OCI-LY7 (cell line): ENCODE measurements at regions not wholly inside any gene's neighbourhood (a gene's known extent, or its start where the extent isn't known, plus 50 kb on each side); places are given as distances from the start of the nearest gene placed in this dataset.

ENCODE experiments used
- BruUV-seq: library from RNA; stranded (reverse); fragments of 400-500 nt; replicated peaks from 2 replicates; lab custom pipeline; 2021; lab: Mats Ljungman, UMichigan
- CTCF ChIA-PET: fragments of 300-600 bp; sonication (Branson Sonifier 250); formaldehyde crosslinking; loops from one replicate; lab custom pipeline; 2022; ENCODE audit warnings: antibody characterized with exemption; ENCODE audit not compliant: unreplicated experiment; lab: Charles Lee
- POLR2A ChIA-PET: fragments of 300-600 bp; sonication (Branson Sonifier 250); formaldehyde crosslinking; loops from one replicate; lab custom pipeline; 2022; ENCODE audit warnings: antibody characterized with exemption; lab: Charles Lee
- DNase-seq: peaks from one replicate; pipeline ENCODE4 v3.0.0-alpha.2; 2015; ENCODE audit warnings: low spot score
- H2AFZ ChIP-seq: fragments of 200-600 bp; sonication (generic), shearing (Covaris generic); 2 replicates; pipeline ENCODE4 v1.6.1; 2014; ENCODE audit warnings: mild to moderate bottlenecking, antibody characterized with exemption, low read length, moderate library complexity
- H3K27ac ChIP-seq: fragments of 200-600 bp; sonication (generic); 2 replicates; pipeline ENCODE4 v1.5.1; 2014; ENCODE audit warnings: mixed run types, low read depth, mild to moderate bottlenecking, moderate library complexity, low read length, inconsistent platforms; ENCODE audit not compliant: poor library complexity, severe bottlenecking
- H3K36me3 ChIP-seq: fragments of 200-600 bp; sonication (generic); 2 replicates; pipeline ENCODE4 v1.6.1; 2014; ENCODE audit warnings: mild to moderate bottlenecking, antibody characterized with exemption, low read length, moderate library complexity, mixed read lengths; ENCODE audit not compliant: insufficient read depth
- H3K4me1 ChIP-seq: fragments of 200-600 bp; sonication (generic); 2 replicates; pipeline ENCODE4 v1.5.1; 2014; ENCODE audit warnings: mild to moderate bottlenecking, low read length; ENCODE audit not compliant: insufficient read depth, poor library complexity, severe bottlenecking
- H3K4me2 ChIP-seq: fragments of 200-600 bp; sonication (generic); 2 replicates; pipeline ENCODE4 v1.6.1; 2014; ENCODE audit warnings: mild to moderate bottlenecking, low read length
- H3K4me3 ChIP-seq: fragments of 200-600 bp; sonication (generic); 2 replicates; pipeline ENCODE4 v1.5.1; 2014; ENCODE audit warnings: mild to moderate bottlenecking, low read depth, low read length; ENCODE audit not compliant: poor library complexity, severe bottlenecking
- H3K79me2 ChIP-seq: fragments of 200-600 bp; sonication (generic); 2 replicates; pipeline ENCODE4 v1.6.1; 2016; ENCODE audit warnings: low read depth, mild to moderate bottlenecking, low read length, moderate library complexity, mixed read lengths; ENCODE audit not compliant: insufficient read depth
- H3K9me2 ChIP-seq: fragments of 200-600 bp; sonication (generic); 2 replicates; pipeline ENCODE4 v1.6.1; 2016; ENCODE audit warnings: mild to moderate bottlenecking, low read length, mixed read lengths; ENCODE audit not compliant: insufficient read depth
- H3K9me3 ChIP-seq: fragments of 200-600 bp; sonication (generic); 2 replicates; pipeline ENCODE4 v1.6.1; 2014; ENCODE audit warnings: mild to moderate bottlenecking, mixed run types, low read length, mixed read lengths
- H4K20me1 ChIP-seq: fragments of 200-600 bp; sonication (generic); 2 replicates; pipeline ENCODE4 v1.6.1; 2014; ENCODE audit warnings: mild to moderate bottlenecking, antibody characterized with exemption, low read length, moderate library complexity, mixed read lengths; ENCODE audit not compliant: insufficient read depth
- EZH2phosphoT487 ChIP-seq: fragments of 200-600 bp; sonication (generic); IDR thresholded peaks from 2 replicates; pipeline ENCODE4 v1.6.1; 2018; ENCODE audit warnings: low read depth, borderline replicate concordance, mild to moderate bottlenecking, mixed run types, antibody characterized with exemption, low read length, moderate library complexity, mixed read lengths
- intact Hi-C: fragments of 100-400 bp; cut with micrococcal nuclease; formaldehyde crosslinking; loops from one replicate; pipeline ENCODE4 v1.10.0; 2022; ENCODE audit not compliant: unreplicated experiment
- TF ChIP-seq, protein P1 (sequence below): fragments of 200-600 bp; sonication (generic); conservative IDR thresholded peaks from 2 replicates; pipeline ENCODE4 v1.5.1; 2014; ENCODE audit warnings: mild to moderate bottlenecking, antibody characterized with exemption, low read length, moderate library complexity, mixed read lengths

DNA sequence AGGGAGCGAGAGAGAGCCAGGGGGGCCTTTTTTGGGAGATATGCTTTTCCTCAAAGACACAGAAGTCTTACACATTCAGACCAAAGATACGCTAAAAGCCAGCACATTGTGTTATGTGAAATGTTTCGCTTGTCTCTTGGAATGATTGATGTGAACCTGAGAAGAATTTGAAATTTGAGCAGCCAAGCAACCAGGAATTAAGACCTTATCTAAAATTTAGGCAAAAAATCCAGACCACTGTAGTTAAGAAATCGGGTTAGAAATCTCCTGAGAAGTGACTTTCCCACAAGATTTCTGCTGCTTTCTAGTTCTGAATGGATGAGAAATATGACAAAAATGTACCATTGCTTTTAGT lies 223.2 kb upstream of the GMDS start:
- Histone ChIP-seq H3K4me2 (no peak overlapping the region), H3K36me3 (no peaks in the 10 kb centered on the region), H3K9me3 (no peaks in the 10 kb centered on the region), H3K27ac (no peak overlapping the region), H4K20me1 (no peaks in the 10 kb centered on the region), H3K4me1 (no peaks in the 10 kb centered on the region), H3K4me3 (no peak overlapping the region), H3K79me2 (no peaks in the 10 kb centered on the region), H3K9me2 (no peaks in the 10 kb centered on the region), H2AFZ (no peak overlapping the region)
- DNase-seq: no peak
- no TSS peak for BruUV-seq
- ChIA-PET POLR2A (no interaction called here), CTCF (no interaction called here)
- intact Hi-C loops: no loop called here
- no peak for TF ChIP-seq EZH2phosphoT487
- TF ChIP-seq, protein P1, sequence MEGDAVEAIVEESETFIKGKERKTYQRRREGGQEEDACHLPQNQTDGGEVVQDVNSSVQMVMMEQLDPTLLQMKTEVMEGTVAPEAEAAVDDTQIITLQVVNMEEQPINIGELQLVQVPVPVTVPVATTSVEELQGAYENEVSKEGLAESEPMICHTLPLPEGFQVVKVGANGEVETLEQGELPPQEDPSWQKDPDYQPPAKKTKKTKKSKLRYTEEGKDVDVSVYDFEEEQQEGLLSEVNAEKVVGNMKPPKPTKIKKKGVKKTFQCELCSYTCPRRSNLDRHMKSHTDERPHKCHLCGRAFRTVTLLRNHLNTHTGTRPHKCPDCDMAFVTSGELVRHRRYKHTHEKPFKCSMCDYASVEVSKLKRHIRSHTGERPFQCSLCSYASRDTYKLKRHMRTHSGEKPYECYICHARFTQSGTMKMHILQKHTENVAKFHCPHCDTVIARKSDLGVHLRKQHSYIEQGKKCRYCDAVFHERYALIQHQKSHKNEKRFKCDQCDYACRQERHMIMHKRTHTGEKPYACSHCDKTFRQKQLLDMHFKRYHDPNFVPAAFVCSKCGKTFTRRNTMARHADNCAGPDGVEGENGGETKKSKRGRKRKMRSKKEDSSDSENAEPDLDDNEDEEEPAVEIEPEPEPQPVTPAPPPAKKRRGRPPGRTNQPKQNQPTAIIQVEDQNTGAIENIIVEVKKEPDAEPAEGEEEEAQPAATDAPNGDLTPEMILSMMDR: no peak

DNA sequence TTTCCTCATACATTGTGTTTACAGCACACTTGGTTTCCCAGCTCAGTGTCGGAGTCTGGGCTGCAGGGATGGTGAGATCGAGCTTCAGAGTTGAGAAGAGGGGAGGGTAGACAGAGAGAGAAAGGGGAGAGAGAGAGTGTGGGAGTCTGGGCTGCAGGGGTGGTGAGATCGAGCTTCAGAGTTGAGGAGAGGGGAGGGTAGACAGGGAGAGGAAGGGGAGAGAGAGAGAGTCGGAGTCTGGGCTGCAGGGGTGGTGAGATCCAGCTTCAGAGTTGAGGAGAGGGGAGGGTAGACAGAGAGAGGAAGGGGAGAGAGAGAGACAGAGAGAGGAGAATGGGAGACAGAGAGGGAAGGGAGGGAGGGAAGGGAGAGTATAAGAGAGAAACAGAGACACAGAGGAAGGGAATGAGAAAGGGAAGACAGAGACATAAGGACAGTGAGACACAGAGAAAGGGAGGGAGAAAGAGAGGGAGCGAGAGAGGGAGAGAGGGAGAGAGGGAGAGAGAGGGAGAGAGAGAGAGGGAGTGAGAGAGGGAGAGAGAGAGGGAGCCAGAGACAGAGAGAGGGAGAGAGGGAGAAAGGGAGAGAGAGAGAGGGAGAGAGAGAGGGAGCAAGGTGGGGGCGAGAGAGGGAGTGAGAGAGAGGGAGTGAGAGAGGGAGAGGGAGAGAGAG lies 222.7 kb upstream of the GMDS start:
- no peak overlapping the region for H3K4me2 ChIP-seq
- CTCF ChIA-PET: no interaction called here
- no peak for DNase-seq

DNA sequence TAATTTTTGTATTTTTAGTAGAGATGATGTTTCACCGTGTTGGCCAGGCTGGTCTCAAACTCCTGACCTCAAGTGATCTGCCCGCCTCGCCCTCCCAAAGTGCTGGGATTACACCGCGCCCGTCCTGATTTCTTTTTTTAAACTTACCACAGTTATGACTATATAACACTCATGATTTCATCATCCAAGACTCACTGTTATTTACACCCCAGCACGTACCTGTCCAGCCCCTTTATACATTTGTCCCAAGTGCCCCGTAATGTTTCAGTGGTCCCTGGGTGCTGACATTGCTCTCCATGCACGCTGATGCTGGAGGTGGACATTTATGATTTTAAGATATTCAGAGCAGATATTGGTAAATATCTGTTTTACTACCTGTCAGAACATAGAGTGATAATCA lies 219.9 kb upstream of the GMDS start:
- Histone ChIP-seq H3K4me1 (no peaks in the 10 kb centered on the region), H3K27ac (no peak overlapping the region), H3K9me3 (no peaks in the 10 kb centered on the region), H2AFZ (no peak overlapping the region), H3K79me2 (no peaks in the 10 kb centered on the region), H3K4me2 (no peak overlapping the region), H3K36me3 (no peaks in the 10 kb centered on the region), H3K4me3 (no peak overlapping the region), H3K9me2 (no peaks in the 10 kb centered on the region), H4K20me1 (no peaks in the 10 kb centered on the region)
- no peak for TF ChIP-seq EZH2phosphoT487
- TF ChIP-seq, protein P1: no peak
- BruUV-seq: no TSS peak
- CTCF ChIA-PET: no interaction called here
- DNase-seq: no peak
- POLR2A ChIA-PET: no interaction called here
- intact Hi-C loops: no loop called here

More for the DNA sequence above, 222.7 kb upstream of the GMDS start:
- Histone ChIP-seq H3K9me3 (no peaks in the 10 kb centered on the region), H3K79me2 (no peaks in the 10 kb centered on the region), H3K36me3 (no peaks in the 10 kb centered on the region), H3K4me1 (no peaks in the 10 kb centered on the region), H2AFZ (no peak overlapping the region), H3K9me2 (no peaks in the 10 kb centered on the region), H4K20me1 (no peaks in the 10 kb centered on the region), H3K27ac (no peak overlapping the region), H3K4me3 (no peak overlapping the region)
- intact Hi-C loops: no loop called here
- BruUV-seq: no TSS peak
- TF ChIP-seq, protein P1: no peak
- no peak for TF ChIP-seq EZH2phosphoT487
- POLR2A ChIA-PET: no interaction called here
